D341Med (cell line): ENCODE measurements at regions not wholly inside any gene's neighbourhood (a gene's known extent, or its start where the extent isn't known, plus 50 kb on each side); places are given as distances from the start of the nearest gene placed in this dataset.

Experiments used
- DNase-seq: peaks from one replicate; pipeline ENCODE4 v3.0.0; 2012; ENCODE audit warnings: low spot score

DNA sequence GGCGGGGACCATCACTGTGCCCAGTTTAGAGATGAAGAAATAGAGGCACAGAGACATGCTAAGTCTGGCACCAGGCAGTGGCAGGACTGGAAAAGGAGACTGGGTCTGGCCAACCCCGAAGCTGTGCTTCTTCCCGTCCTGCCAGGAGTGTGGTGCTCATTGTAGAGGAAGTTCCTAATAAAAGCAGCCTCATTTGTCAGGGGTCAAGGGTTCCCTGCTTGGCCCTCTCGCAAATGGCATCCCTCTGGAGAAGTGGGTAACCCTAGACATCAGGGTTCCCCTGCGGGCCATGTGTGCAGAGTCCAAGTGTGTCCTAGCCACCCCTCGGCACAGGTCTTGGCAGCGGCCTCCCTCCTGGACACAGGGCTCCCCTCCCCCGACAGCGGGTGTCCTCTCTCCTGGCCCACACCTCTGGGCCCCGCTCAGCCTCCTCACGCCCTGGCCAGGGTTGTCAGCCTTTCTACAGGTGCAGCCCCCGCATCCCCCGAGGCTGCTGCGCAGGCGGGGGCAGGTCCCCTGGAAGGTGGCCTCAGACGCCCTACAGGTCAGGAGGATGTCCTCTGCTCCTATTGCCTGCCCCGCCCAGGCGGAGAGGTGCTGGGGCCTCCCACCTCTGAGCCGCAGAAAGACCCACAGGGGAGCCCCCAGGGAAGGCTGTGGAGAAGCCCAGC, 61.8 kb upstream of the PRR20G start:
- DNase-seq: no peak

DNA sequence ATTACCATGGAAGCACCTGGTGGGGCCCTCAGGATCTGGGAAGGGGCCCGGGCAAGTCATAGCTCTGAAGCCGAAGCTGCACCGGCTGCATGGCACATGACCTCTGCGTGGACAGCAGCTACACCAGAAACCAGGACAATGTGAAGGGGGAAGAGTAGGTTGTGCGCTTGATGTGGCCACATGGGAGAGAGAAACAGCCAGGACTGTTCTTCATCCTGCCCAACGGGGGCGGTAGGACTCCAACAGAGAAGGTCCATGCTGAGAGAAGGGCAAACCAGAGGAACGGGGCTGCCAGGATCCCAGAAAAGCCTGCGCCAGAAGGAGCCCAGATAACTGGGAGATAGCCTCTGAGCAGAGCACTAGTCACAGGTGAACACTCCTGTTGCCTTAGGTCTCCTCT, 54.9 kb upstream of the PRR20G start:
- DNase-seq: no peak

DNA sequence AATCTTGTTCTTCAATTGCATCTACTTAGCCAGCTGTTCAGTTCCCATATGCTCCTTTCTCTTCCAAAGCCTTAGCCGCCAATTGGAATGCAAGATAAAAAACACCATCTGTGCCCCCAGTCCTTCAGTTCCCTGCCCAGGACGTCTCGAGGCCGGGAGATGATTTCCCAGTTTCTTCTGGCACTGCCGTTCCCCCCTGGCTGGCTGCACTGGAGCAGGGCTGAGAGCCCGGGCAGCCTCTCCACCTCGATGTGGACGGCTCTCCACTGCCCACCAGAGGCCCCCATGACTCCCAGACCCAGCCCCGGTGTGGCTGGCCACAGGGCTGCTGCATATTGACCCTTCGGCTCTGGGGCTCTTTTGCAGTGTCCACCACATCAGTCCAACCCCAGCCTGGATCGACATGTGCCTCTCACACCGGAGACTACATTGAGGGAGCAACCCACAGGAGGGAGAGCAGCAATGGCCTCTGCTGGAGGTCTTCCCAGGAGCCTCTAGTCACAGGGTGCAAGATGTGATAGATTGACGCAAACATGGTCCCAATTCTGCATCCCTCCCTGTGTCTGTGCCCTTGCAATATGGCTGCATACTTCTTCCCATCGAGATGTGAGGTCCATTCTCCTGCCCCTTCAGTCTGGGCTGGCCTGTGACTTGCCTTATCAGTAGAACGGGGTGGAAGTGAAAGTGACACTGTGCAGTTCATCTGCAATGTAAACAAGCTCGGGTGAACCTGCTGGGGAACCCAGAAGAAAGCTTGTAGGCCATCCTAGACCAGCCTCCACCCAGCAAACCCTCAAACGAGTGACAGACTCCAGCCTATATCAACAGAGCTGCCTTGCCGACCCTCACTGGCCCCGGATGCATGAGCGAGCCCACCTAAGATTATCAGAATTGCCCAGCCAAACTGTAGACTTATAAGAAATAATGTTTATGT, 52.3 kb upstream of the PRR20G start:
- DNase-seq: peak; percentile 75

DNA sequence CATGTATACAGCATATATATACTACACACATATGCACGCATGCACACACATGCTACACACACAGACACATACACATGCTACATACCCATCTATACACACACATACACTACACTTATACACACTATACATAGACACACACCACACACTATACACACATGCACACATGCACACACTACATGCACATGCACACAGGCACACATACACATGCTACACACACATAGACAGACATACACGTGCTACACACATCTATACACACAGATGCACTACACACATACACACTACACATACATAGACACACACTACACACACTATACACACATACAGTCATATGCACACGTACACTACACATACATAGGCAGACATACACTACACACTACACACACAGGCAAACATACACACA, 51.2 kb upstream of the PRR20G start:
- no peak for DNase-seq

DNA sequence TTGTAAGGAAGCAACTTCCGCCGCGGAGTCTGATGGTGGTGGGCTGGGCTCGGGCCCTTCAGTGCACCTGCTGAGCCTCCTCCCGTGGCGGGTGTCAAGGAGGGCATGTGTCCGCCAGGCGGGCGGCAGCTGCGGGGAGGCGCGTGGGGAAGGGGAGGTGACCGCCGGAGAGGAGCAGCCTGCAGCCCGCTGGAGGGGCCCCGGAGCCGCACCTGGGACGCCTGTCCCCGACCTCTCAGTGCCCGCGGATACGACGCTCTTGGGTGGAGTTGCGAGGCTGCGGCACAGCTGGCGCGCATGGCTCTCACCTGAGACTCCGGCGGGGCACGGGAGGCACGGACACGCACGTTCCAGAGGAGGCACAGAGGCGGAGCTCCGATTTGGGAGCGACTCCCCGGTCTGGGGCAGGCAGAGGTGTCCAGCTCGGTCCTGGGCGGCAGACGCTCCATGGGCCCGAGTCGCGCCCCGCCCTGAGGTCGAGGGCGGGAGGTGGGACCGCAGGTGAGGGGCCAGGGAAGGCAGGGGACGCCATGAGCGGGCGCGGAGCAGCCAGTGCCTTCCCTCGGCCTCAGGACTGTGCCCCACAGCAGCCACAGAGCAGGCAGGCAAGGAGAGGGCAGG, 50.2 kb upstream of the PRR20G start:
- peak; percentile 66 for DNase-seq
